H9 (cell line): ENCODE measurements at regions not wholly inside any gene's neighbourhood (a gene's known extent, or its start where the extent isn't known, plus 50 kb on each side); places are given as distances from the start of the nearest gene placed in this dataset.
A peak's percentile ranks its signal among the peaks of the same experiment; 100 is the strongest.

Experiments
- DNase-seq: peaks from one replicate; pipeline ENCODE4 v3.0.0-alpha.2; 2017
- H2AFZ ChIP-seq: one replicate; pipeline ENCODE4 v1.6.1; 2013; ENCODE audit warnings: mild to moderate bottlenecking, low read length, control low read depth, moderate library complexity
- H2AK5ac ChIP-seq: 2 replicates; pipeline ENCODE4 v1.6.1; 2013; ENCODE audit warnings: low read length, control low read depth, mixed read lengths; ENCODE audit not compliant: insufficient read length
- H2BK120ac ChIP-seq: one replicate; pipeline ENCODE4 v1.6.1; 2013; ENCODE audit warnings: low read depth, mild to moderate bottlenecking, low read length, control low read depth, inconsistent platforms; ENCODE audit not compliant: poor library complexity, severe bottlenecking
- H2BK12ac ChIP-seq: 2 replicates; pipeline ENCODE4 v1.6.1; 2013; ENCODE audit warnings: low read length, control low read depth, mixed read lengths, low read depth; ENCODE audit not compliant: insufficient read length
- H2BK15ac ChIP-seq: 2 replicates; pipeline ENCODE4 v1.6.1; 2013; ENCODE audit warnings: low read depth, low read length, control low read depth
- H2BK20ac ChIP-seq: one replicate; pipeline ENCODE4 v1.6.1; 2013; ENCODE audit warnings: low read depth, mild to moderate bottlenecking, low read length, control low read depth, inconsistent platforms; ENCODE audit not compliant: poor library complexity, severe bottlenecking
- H2BK5ac ChIP-seq: 2 replicates; pipeline ENCODE4 v1.6.1; 2013; ENCODE audit warnings: low read length, control low read depth, mixed read lengths; ENCODE audit not compliant: insufficient read length
- H3K14ac ChIP-seq: 2 replicates; pipeline ENCODE4 v1.6.1; 2013; ENCODE audit warnings: low read length, control low read depth; ENCODE audit not compliant: insufficient read depth
- H3K18ac ChIP-seq: 2 replicates; pipeline ENCODE4 v1.6.1; 2013; ENCODE audit warnings: low read depth, mild to moderate bottlenecking, mixed read lengths, low read length, control low read depth; ENCODE audit not compliant: insufficient read length
- H3K23ac ChIP-seq: 2 replicates; pipeline ENCODE4 v1.6.1; 2013; ENCODE audit warnings: low read length, control low read depth, mixed read lengths, low read depth; ENCODE audit not compliant: insufficient read length
- H3K23me2 ChIP-seq: 2 replicates; pipeline ENCODE4 v1.6.1; 2013; ENCODE audit warnings: low read depth, mild to moderate bottlenecking, mixed read lengths, low read length, control low read depth; ENCODE audit not compliant: insufficient read length, poor library complexity, severe bottlenecking
- H3K27ac ChIP-seq: 2 replicates; pipeline ENCODE4 v1.5.1; 2013; ENCODE audit warnings: low read length, control low read depth, mixed read lengths, low read depth; ENCODE audit not compliant: insufficient read length
- H3K27me3 ChIP-seq: 2 replicates; pipeline ENCODE4 v1.6.1; 2013; ENCODE audit warnings: low read length, control low read depth, inconsistent platforms; ENCODE audit not compliant: insufficient read depth
- H3K4ac ChIP-seq: 2 replicates; pipeline ENCODE4 v1.6.1; 2013; ENCODE audit warnings: low read depth, mild to moderate bottlenecking, control low read depth, inconsistent platforms, low read length, moderate library complexity
- H3K4me1 ChIP-seq: 2 replicates; pipeline ENCODE4 v1.6.1; 2013; ENCODE audit warnings: low read length, control low read depth, inconsistent platforms; ENCODE audit not compliant: insufficient read depth
- H3K4me2 ChIP-seq: 2 replicates; pipeline ENCODE4 v1.6.1; 2013; ENCODE audit warnings: low read length, control low read depth, mixed read lengths; ENCODE audit not compliant: insufficient read length, insufficient read depth
- H3K56ac ChIP-seq: 2 replicates; pipeline ENCODE4 v1.6.1; 2013; ENCODE audit warnings: low read depth, mild to moderate bottlenecking, mixed read lengths, low read length, control low read depth; ENCODE audit not compliant: insufficient read length
- H3K79me1 ChIP-seq: 2 replicates; pipeline ENCODE4 v1.6.1; 2013; ENCODE audit warnings: low read depth, mild to moderate bottlenecking, moderate library complexity, low read length, control low read depth, inconsistent platforms; ENCODE audit not compliant: insufficient read depth, poor library complexity, severe bottlenecking
- H3K79me2 ChIP-seq: 2 replicates; pipeline ENCODE4 v1.6.1; 2013; ENCODE audit warnings: low read length, control low read depth, inconsistent platforms; ENCODE audit not compliant: insufficient read depth
- H3K9ac ChIP-seq: 2 replicates; pipeline ENCODE4 v1.6.1; 2013; ENCODE audit warnings: low read length, control low read depth, mixed read lengths; ENCODE audit not compliant: insufficient read length; ENCODE audit errors: extremely low read depth
- H3K9me3 ChIP-seq: one replicate; pipeline ENCODE4 v1.6.1; 2013; ENCODE audit warnings: low read depth, low read length, inconsistent platforms; ENCODE audit not compliant: control insufficient read depth
- H3T11ph ChIP-seq: one replicate; pipeline ENCODE4 v1.6.1; 2013; ENCODE audit warnings: mild to moderate bottlenecking, low read length, control low read depth, inconsistent platforms
- H4K20me1 ChIP-seq: one replicate; pipeline ENCODE4 v1.6.1; 2013; ENCODE audit not compliant: control insufficient read depth, insufficient read length, insufficient read depth
- H4K5ac ChIP-seq: 2 replicates; pipeline ENCODE4 v1.6.1; 2013; ENCODE audit warnings: low read depth, mild to moderate bottlenecking, mixed read lengths, low read length, control low read depth; ENCODE audit not compliant: insufficient read length
- H4K8ac ChIP-seq: replicated peaks from 2 replicates; pipeline ENCODE4 v1.6.1; 2013; ENCODE audit warnings: low read length, control low read depth, mixed read lengths, low read depth; ENCODE audit not compliant: insufficient read length
- H4K91ac ChIP-seq: 2 replicates; pipeline ENCODE4 v1.6.1; 2013; ENCODE audit warnings: low read depth, mild to moderate bottlenecking, moderate library complexity, mixed read lengths, low read length, control low read depth; ENCODE audit not compliant: insufficient read length
- H3K27ac Mint-ChIP-seq, 3 experiments: 2 replicates in 2 of 3; 3 replicates in 1 of 3; pipeline ENCODE4 v1.8.0; 2020 to 2021; ENCODE audit warnings: mixed read lengths in 3 of 3, mild to moderate bottlenecking in 1 of 3, moderate library complexity in 1 of 3
- H3K27me3 Mint-ChIP-seq: 2 replicates; pipeline ENCODE4 v1.8.0; 2021; ENCODE audit warnings: low read depth, mild to moderate bottlenecking, moderate library complexity, mixed read lengths
- H3K36me3 Mint-ChIP-seq, 3 experiments: 2 replicates in 2 of 3; 3 replicates in 1 of 3; pipeline ENCODE4 v1.8.0; 2020 to 2021; ENCODE audit warnings: low read depth in 3 of 3, mixed read lengths in 3 of 3; ENCODE audit not compliant: insufficient read depth in 1 of 3
- H3K4me1 Mint-ChIP-seq, 2 experiments: 2 replicates each; pipeline ENCODE4 v1.8.0; 2020; ENCODE audit warnings: mixed read lengths in 2 of 2
- H3K4me3 Mint-ChIP-seq, 2 experiments: 2 replicates in 1 of 2; 3 replicates in 1 of 2; pipeline ENCODE4 v1.8.0; 2020 to 2021; ENCODE audit warnings: mild to moderate bottlenecking in 2 of 2, mixed read lengths in 2 of 2, moderate library complexity in 1 of 2
- H3K9me3 Mint-ChIP-seq, 2 experiments: 2 replicates in 1 of 2; 3 replicates in 1 of 2; pipeline ENCODE4 v1.8.0; 2020; ENCODE audit warnings: mild to moderate bottlenecking in 2 of 2, mixed read lengths in 2 of 2, moderate library complexity in 1 of 2
- WGBS: extraction: QIAGEN DNeasy Blood & Tissue Kit; methylation state at CpG from one replicate; pipeline ENCODE4 v1.1.7; 2013; ENCODE audit warnings: missing lambda C conversion rate, low lambda C conversion rate, mixed read lengths; ENCODE audit not compliant: insufficient read length; ENCODE audit errors: extremely low coverage; 5-methylcytosine and 5-hydroxymethylcytosine counted together
- TF ChIP-seq, protein P1 (sequence below): fragments of 200-600 bp; sonication (generic); conservative IDR thresholded peaks from 3 replicates; pipeline ENCODE4 v1.8.0; 2021; ENCODE audit warnings: antibody characterized with exemption, mild to moderate bottlenecking

- WGBS = no CpG with 5 or more reads among the region's 17 CpGs
- H3K4me1 Mint-ChIP-seq = peaks cover 6 to 9% of the 10 kb centered on the region in 2 experiments; a peak in 3 of 4 replicates
- Histone ChIP-seq H3K23ac (no peak overlapping the region), H3K23me2 (no peaks in the 10 kb centered on the region), H2BK120ac (no peak overlapping the region), H3K4me1 (no peaks in the 10 kb centered on the region), H2BK15ac (no peak overlapping the region), H2BK12ac (no peak overlapping the region), H3K27ac (no peak overlapping the region), H2BK20ac (no peak overlapping the region), H3K56ac (no peak overlapping the region), H3K18ac (no peak overlapping the region), H2AK5ac (no peak overlapping the region), H4K91ac (no peak overlapping the region), H3K27me3 (no peaks in the 10 kb centered on the region), H3K79me1 (no peaks in the 10 kb centered on the region), H4K8ac (no peak overlapping the region), H3T11ph (no peak overlapping the region), H3K9ac (no peak overlapping the region), H4K5ac (no peak overlapping the region), H3K9me3 (no peaks in the 10 kb centered on the region), H2BK5ac (no peak overlapping the region), H3K14ac (no peak overlapping the region; the same call in 1 of the 2 replicates), H3K4ac (no peak overlapping the region), H4K20me1 (no peaks in the 10 kb centered on the region), H2AFZ (no peak overlapping the region), H3K79me2 (no peaks in the 10 kb centered on the region), H3K4me2 (no peak overlapping the region)
- DNase-seq = peak; percentile 12
- H3K4me3 Mint-ChIP-seq = no peak overlapping the region
- TF ChIP-seq, protein P1, sequence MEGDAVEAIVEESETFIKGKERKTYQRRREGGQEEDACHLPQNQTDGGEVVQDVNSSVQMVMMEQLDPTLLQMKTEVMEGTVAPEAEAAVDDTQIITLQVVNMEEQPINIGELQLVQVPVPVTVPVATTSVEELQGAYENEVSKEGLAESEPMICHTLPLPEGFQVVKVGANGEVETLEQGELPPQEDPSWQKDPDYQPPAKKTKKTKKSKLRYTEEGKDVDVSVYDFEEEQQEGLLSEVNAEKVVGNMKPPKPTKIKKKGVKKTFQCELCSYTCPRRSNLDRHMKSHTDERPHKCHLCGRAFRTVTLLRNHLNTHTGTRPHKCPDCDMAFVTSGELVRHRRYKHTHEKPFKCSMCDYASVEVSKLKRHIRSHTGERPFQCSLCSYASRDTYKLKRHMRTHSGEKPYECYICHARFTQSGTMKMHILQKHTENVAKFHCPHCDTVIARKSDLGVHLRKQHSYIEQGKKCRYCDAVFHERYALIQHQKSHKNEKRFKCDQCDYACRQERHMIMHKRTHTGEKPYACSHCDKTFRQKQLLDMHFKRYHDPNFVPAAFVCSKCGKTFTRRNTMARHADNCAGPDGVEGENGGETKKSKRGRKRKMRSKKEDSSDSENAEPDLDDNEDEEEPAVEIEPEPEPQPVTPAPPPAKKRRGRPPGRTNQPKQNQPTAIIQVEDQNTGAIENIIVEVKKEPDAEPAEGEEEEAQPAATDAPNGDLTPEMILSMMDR = no peak
- H3K36me3 Mint-ChIP-seq = no peaks in the 10 kb centered on the region; a peak in 1 of 7 replicates
- no peaks in the 10 kb centered on the region for H3K9me3 Mint-ChIP-seq
- H3K27ac Mint-ChIP-seq = no peak overlapping the region; a peak in 1 of 7 replicates
- H3K27me3 Mint-ChIP-seq = peaks cover 7% of the 10 kb centered on the region
Measured at GRCh38 chr22:49353235-49353634, 474.4 kb downstream of the BRD1 start.
